ENCODE measurements at regions not wholly inside any gene's neighbourhood (a gene's known extent, or its start where the extent isn't known, plus 50 kb on each side); places are given as distances from the start of the nearest gene placed in this dataset.

DNA sequence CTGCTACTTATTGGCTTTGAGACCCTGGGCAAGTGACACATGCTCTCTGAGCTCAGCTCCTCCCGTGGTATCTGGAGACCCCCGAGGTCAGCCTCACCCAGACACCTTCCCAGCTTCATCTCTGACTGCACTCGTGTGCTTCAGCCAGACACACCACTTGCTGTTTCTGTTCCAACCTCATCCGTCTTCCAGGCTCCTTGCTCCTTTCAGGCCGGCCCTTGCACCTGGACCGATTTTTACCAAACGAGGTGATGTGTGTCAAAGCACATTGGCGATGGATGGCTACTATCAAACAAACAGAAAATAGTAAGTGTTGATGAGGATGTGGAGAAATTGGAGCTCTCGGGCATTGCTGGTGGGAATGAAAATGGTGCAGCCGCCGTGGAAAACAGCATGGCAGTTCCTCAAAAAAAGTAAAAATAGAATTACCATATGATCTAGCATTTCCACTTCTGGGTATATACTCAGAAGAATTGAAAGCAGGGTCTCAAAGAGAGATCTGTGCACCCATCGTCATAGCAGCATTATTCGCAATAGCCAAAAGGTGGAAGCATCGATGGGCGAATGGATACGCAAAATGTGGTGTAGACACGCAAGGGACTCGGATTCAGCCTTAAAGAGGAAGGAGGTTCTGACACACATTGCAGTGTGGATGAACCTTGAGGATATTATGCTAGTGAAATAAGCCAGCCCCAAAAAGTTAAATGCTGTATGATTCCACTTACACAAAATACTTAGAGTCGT is 96.1 kb upstream of the IER5L start:
- TF ChIP-seq, protein P1, sequence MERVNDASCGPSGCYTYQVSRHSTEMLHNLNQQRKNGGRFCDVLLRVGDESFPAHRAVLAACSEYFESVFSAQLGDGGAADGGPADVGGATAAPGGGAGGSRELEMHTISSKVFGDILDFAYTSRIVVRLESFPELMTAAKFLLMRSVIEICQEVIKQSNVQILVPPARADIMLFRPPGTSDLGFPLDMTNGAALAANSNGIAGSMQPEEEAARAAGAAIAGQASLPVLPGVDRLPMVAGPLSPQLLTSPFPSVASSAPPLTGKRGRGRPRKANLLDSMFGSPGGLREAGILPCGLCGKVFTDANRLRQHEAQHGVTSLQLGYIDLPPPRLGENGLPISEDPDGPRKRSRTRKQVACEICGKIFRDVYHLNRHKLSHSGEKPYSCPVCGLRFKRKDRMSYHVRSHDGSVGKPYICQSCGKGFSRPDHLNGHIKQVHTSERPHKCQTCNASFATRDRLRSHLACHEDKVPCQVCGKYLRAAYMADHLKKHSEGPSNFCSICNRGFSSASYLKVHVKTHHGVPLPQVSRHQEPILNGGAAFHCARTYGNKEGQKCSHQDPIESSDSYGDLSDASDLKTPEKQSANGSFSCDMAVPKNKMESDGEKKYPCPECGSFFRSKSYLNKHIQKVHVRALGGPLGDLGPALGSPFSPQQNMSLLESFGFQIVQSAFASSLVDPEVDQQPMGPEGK (CRISPR knock-in tag; IDR thresholded peaks at IDR 0.05; ENCODE audit: borderline replicate concordance): no peak
- TF ChIP-seq ZFP3 (CRISPR knock-in tag; IDR thresholded peaks at IDR 0.05) (no peak), GLIS3 (CRISPR knock-in tag; IDR thresholded peaks at IDR 0.05) (no peak)
- TF ChIP-seq, protein P2, sequence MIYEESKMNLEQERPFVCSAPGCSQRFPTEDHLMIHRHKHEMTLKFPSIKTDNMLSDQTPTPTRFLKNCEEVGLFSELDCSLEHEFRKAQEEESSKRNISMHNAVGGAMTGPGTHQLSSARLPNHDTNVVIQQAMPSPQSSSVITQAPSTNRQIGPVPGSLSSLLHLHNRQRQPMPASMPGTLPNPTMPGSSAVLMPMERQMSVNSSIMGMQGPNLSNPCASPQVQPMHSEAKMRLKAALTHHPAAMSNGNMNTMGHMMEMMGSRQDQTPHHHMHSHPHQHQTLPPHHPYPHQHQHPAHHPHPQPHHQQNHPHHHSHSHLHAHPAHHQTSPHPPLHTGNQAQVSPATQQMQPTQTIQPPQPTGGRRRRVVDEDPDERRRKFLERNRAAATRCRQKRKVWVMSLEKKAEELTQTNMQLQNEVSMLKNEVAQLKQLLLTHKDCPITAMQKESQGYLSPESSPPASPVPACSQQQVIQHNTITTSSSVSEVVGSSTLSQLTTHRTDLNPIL (CRISPR knock-in tag; IDR thresholded peaks at IDR 0.05; ENCODE audit: low read depth): no peak

Data from SK-N-SH treated with all-trans-retinoic acid at 6 μM for 48 hours (cell line).